Activated CD4-positive, CD25-positive, alpha-beta regulatory T cell treated with anti-CD3 and anti-CD28 coated beads, Interleukin-2, amount 50 U/mL, for 72 hours (primary cell): ENCODE measurements at regions not wholly inside any gene's neighbourhood (a gene's known extent, or its start where the extent isn't known, plus 50 kb on each side); places are given as distances from the start of the nearest gene placed in this dataset.

ENCODE experiments used
- DNase-seq: peaks from one replicate; pipeline ENCODE4 v3.0.0; 2021

GRCh38 chr3:182668541-182668940 lies 124.8 kb upstream of the ATP11B start:
- DNase-seq, result no peak

- no peak for DNase-seq
These were observed 124.3 kb upstream of the ATP11B start for GRCh38 chr3:182668974-182669373.

GRCh38 chr3:182671541-182671940 lies 121.8 kb upstream of the ATP11B start:
- no peak for DNase-seq

- no peak for DNase-seq
These were observed 121.4 kb upstream of the ATP11B start for GRCh38 chr3:182671942-182672341.

GRCh38 chr3:182673336-182673735 lies 120.0 kb upstream of the ATP11B start:
- no peak for DNase-seq

GRCh38 chr3:182682263-182683241 lies 110.8 kb upstream of the ATP11B start:
- peak; percentile 57 for DNase-seq

GRCh38 chr3:182683453-182683852 lies 109.9 kb upstream of the ATP11B start:
- DNase-seq, result peak; percentile 49

- no peak for DNase-seq
These were observed 109.4 kb upstream of the ATP11B start for GRCh38 chr3:182683858-182684257.

- DNase-seq, result no peak
These were observed 107.0 kb upstream of the ATP11B start for GRCh38 chr3:182686033-182686886.

GRCh38 chr3:182690172-182690571 lies 103.1 kb upstream of the ATP11B start:
- DNase-seq, result no peak

GRCh38 chr3:182692021-182692420 lies 101.3 kb upstream of the ATP11B start:
- no peak for DNase-seq

GRCh38 chr3:182692695-182693094 lies 100.6 kb upstream of the ATP11B start:
- no peak for DNase-seq

- DNase-seq, result no peak
These were observed 99.6 kb upstream of the ATP11B start for GRCh38 chr3:182693723-182694122.

- DNase-seq, result no peak
These were observed 96.4 kb upstream of the ATP11B start for GRCh38 chr3:182696916-182697315.

- no peak for DNase-seq
These were observed 95.9 kb upstream of the ATP11B start for GRCh38 chr3:182697345-182697919.

- DNase-seq, result no peak
These were observed 95.2 kb upstream of the ATP11B start for GRCh38 chr3:182698078-182698477.

GRCh38 chr3:182699550-182700170 lies 93.6 kb upstream of the ATP11B start:
- no peak for DNase-seq

GRCh38 chr3:182702216-182702615 lies 91.1 kb upstream of the ATP11B start:
- DNase-seq, result no peak

- DNase-seq, result no peak
These were observed 90.1 kb upstream of the ATP11B start for GRCh38 chr3:182703233-182703632.

GRCh38 chr3:182704926-182705325 lies 88.4 kb upstream of the ATP11B start:
- DNase-seq, result no peak

- DNase-seq, result no peak
These were observed 84.5 kb upstream of the ATP11B start for GRCh38 chr3:182708810-182709209.

GRCh38 chr3:182709306-182709705 lies 84.0 kb upstream of the ATP11B start:
- no peak for DNase-seq
